GM20000 (cell line): ENCODE measurements at regions not wholly inside any gene's neighbourhood (a gene's known extent, or its start where the extent isn't known, plus 50 kb on each side); places are given as distances from the start of the nearest gene placed in this dataset.

Experiments
- DNase-seq: peaks from one replicate; pipeline ENCODE4 v3.0.0; 2012; ENCODE audit warnings: low spot score
- TF ChIP-seq, protein P1 (sequence below): IDR thresholded peaks from 2 replicates; pipeline ENCODE4 v1.5.1; 2012; ENCODE audit warnings: mild to moderate bottlenecking, control low read depth; ENCODE audit errors: extremely low read depth, missing control alignments

DNA sequence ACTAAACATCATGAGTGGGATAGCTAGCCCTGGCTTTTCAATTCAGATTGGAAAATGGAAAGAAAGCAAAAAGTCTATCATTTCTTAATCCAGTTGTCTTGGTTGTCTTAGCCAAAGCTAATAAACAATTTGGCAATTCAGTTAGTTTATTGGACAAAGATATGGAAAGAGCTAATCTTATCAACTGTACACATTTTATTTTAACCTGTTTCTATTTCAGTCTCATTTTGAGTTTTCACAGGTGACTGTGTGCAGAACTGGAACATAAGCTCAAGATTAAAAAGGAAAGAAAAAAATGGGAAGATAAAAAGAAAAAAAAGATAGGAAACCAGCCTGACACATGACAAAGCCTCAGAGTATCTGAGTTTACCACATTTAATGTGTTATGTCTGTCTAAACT lies 642.6 kb downstream of the SQOR start:
- TF ChIP-seq, protein P1, sequence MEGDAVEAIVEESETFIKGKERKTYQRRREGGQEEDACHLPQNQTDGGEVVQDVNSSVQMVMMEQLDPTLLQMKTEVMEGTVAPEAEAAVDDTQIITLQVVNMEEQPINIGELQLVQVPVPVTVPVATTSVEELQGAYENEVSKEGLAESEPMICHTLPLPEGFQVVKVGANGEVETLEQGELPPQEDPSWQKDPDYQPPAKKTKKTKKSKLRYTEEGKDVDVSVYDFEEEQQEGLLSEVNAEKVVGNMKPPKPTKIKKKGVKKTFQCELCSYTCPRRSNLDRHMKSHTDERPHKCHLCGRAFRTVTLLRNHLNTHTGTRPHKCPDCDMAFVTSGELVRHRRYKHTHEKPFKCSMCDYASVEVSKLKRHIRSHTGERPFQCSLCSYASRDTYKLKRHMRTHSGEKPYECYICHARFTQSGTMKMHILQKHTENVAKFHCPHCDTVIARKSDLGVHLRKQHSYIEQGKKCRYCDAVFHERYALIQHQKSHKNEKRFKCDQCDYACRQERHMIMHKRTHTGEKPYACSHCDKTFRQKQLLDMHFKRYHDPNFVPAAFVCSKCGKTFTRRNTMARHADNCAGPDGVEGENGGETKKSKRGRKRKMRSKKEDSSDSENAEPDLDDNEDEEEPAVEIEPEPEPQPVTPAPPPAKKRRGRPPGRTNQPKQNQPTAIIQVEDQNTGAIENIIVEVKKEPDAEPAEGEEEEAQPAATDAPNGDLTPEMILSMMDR = no peak
- DNase-seq = no peak

DNA sequence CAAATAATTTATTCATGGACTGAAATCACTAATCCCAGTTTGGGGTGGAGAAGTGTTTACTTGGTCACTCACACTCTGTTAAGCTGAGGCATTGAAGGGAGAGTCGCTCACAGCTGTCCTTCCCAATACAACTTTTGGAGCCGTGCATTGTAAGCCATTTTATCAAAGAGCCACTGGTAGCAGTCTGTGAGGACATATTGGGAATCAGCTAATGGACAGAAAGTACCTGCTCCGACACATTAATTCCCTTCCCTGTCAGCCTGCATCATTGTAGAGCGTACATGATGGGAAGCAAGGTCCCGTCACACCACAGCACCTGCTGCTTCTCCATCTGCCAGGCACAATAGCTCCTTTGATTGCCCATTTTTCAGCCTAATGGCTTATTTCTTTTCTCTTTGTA lies 643.2 kb downstream of the SQOR start:
- TF ChIP-seq, protein P1 = no peak
- no peak for DNase-seq

DNA sequence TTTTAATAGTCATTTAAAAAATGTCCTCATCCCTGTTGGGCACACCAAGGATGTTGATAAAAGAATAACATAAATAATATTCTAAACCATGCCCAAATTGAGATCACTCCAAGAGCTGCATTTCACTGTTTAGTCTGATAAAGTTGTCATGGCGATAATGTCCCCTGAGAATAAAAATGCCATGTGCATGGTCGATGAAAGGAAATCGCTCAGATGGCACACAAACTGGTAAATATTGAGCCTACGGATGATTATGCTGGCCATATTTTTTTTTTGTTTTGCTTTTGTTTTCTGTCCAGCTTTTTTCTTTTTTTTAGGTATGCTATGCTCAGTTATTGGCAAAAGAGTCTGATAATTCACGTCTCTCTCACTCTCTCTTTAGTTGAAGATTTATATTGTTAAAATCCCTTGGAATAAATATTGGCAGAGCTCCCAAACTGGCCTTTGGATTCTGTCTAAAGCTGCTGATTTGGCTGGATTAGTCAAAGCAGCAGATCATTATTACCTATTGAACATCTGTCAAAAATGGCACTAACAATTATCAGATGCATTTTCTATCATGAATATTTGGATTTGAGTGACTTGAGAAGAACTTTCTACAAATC lies 643.8 kb downstream of the SQOR start:
- DNase-seq = no peak
- TF ChIP-seq, protein P1 = no peak

DNA sequence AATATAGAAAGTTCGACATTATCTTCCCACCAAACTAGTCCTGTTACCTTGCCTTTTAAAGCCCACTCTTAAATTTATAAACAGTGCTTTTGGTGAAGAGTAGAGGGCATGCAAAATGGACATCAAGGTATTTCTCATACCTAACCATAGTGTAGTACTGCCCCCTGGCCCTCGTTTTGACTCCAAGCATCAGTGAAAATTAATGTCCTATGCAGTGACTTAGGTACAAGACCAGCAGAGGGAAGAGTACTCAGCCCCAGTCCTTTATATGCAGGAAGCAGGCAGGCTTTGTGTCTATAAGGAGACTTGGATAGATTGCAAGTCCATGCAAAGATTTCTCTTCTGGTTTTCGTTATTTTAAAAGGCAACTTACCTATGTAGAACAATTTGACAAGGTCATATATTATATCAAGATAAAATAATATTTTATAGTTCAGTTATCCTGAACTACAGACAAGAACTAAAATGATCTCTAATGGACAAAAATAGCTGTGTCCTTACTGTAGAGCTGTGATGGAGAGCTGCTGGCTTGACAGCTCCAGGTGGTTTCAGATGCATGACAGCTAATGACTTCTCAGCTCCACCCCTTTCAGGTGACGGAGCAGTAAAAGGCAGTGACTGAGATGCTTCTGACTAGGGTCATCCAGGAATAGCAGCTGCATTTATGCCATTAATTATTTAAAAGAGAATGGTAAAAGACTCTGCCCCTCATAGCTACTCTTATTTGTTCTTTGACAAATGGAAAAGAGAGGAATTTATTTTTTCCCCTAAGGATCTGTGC lies 646.1 kb downstream of the SQOR start:
- no peak for DNase-seq

DNA sequence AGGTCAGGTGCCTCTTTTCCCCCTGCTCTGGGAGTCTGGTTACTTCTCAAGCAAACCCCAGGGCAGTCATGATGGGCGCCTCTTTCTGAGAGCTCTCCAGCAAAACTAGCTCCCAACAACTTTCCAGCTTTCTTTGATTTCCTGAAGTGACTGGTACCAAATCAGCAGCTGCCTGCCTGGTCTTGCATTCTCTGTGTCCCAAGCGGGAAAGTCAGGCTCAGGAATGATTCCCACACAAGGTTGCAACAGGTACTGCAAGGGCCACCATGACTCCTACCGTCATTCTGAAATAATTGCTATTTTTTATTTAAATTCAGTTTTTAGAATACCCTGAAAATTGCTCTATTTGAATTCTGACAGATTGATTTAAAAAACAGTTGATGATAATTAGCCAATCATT lies 658.7 kb downstream of the SQOR start:
- TF ChIP-seq, protein P1 = no peak
- no peak for DNase-seq

More for the DNA sequence above, 646.1 kb downstream of the SQOR start:
- TF ChIP-seq, protein P1 = no peak

DNA sequence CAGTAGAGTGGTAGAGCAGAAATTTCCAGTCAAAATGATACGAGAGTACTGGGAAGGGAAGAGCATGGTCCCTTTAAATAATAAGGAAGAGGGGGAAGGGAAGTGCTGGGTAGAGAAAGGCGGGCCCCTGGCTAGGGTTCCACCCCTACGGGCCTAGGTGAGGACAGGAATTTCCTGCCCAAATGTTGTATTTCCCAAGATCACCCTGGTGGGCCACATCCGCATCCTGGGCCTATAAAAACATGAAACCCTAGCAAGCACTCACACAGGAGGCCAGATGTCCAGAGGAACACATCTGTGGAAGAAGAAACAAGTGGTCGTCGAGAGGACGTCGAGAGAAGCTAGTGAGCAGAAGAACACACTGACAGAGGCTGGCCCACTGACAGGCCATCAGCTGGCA lies 661.2 kb downstream of the SQOR start:
- no peak for DNase-seq
- TF ChIP-seq, protein P1 = no peak

DNA sequence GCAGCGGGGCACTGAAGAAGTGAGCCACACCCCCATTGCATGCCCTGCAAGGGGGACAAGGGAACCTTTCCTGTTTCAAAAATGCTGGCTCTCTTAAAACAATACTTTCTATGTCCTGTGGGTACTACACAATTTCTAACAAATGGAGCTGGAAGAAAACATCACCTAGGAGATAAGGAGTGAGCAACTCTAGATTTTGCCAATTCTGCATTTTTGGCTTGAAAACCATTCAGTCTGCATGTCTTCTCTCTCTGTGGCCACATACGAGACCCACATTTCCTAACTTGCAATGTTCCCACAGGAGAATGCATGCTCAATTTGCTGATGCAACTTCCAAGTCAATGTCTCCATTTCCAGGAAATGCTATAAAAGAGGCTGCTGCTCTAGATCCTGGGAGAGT lies 662.0 kb downstream of the SQOR start:
- TF ChIP-seq, protein P1 = no peak
- no peak for DNase-seq
